22Rv1 (cell line): ENCODE measurements at regions not wholly inside any gene's neighbourhood (a gene's known extent, or its start where the extent isn't known, plus 50 kb on each side); places are given as distances from the start of the nearest gene placed in this dataset.

Experiments
- ZFX ChIP-seq: fragments of 450-650 bp; IDR thresholded peaks from 2 replicates; pipeline ENCODE4 v1.6.1; 2017; ENCODE audit warnings: antibody characterized with exemption, borderline replicate concordance
- TF ChIP-seq, protein P1 (sequence below): fragments of 450-650 bp; IDR thresholded peaks from 2 replicates; pipeline ENCODE4 v1.5.1; 2017; ENCODE audit warnings: mild to moderate bottlenecking

DNA sequence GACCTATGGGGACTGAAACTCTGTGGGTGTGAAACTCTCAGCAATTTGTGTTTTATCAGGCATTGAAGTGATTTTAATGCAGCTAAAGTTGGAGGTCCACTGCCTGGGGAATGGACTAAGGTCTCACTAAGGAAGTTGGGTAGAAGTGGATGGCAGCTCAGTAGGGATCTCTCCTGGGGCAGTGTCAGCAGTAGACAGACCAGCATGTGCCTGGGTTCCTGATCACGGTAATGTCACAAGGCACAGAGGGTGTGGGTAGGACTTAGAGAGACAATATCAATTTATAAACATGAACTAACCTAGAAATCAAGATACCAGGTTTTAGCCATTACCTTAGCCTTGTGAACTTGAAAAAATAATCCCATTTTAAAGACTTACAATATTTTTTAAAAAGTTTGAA is 380.3 kb upstream of the LCORL start:
- TF ChIP-seq, protein P1, sequence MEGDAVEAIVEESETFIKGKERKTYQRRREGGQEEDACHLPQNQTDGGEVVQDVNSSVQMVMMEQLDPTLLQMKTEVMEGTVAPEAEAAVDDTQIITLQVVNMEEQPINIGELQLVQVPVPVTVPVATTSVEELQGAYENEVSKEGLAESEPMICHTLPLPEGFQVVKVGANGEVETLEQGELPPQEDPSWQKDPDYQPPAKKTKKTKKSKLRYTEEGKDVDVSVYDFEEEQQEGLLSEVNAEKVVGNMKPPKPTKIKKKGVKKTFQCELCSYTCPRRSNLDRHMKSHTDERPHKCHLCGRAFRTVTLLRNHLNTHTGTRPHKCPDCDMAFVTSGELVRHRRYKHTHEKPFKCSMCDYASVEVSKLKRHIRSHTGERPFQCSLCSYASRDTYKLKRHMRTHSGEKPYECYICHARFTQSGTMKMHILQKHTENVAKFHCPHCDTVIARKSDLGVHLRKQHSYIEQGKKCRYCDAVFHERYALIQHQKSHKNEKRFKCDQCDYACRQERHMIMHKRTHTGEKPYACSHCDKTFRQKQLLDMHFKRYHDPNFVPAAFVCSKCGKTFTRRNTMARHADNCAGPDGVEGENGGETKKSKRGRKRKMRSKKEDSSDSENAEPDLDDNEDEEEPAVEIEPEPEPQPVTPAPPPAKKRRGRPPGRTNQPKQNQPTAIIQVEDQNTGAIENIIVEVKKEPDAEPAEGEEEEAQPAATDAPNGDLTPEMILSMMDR = no peak
- no peak for TF ChIP-seq ZFX
